GM23338 (cell line): ENCODE measurements at regions not wholly inside any gene's neighbourhood (a gene's known extent, or its start where the extent isn't known, plus 50 kb on each side); places are given as distances from the start of the nearest gene placed in this dataset.

Experiments used
- ATAC-seq: fragments of 200-7000 bp; cut with Tn5 transposase; 3 replicates; pipeline ENCODE4 v1.9.1; 2020
- DNase-seq: peaks from one replicate; pipeline ENCODE4 v3.0.0-alpha.2; 2015; ENCODE audit warnings: low spot score
- H2AFZ ChIP-seq: fragments of 200-600 bp; sonication (generic); 2 replicates; pipeline ENCODE4 v1.8.0; 2016; ENCODE audit warnings: antibody characterized with exemption, mild to moderate bottlenecking, moderate library complexity
- H3F3A ChIP-seq: fragments of 200-600 bp; sonication (generic); replicated peaks from 2 replicates; pipeline ENCODE4 v1.8.0; 2017; ENCODE audit warnings: antibody characterized with exemption, mixed run types, low read depth
- H3K27ac ChIP-seq: fragments of 200-600 bp; sonication (generic); 2 replicates; pipeline ENCODE4 v1.6.1; 2016; ENCODE audit warnings: low read depth
- H3K27me3 ChIP-seq: fragments of 200-600 bp; sonication (generic); 2 replicates; pipeline ENCODE4 v1.8.0; 2016; ENCODE audit warnings: mild to moderate bottlenecking, mixed run types, moderate library complexity; ENCODE audit not compliant: insufficient read depth
- H3K36me3 ChIP-seq: fragments of 200-600 bp; sonication (generic); 2 replicates; pipeline ENCODE4 v1.8.0; 2016; ENCODE audit warnings: mild to moderate bottlenecking; ENCODE audit not compliant: insufficient read depth
- H3K4me1 ChIP-seq: fragments of 200-600 bp; sonication (generic); 2 replicates; pipeline ENCODE4 v1.8.0; 2016; ENCODE audit warnings: mild to moderate bottlenecking, moderate library complexity; ENCODE audit not compliant: insufficient read depth
- H3K4me2 ChIP-seq: fragments of 200-600 bp; sonication (generic); 2 replicates; pipeline ENCODE4 v1.7.1; 2017; ENCODE audit warnings: mixed run types
- H3K4me3 ChIP-seq: fragments of 200-600 bp; sonication (generic); 2 replicates; pipeline ENCODE4 v1.6.1; 2016; ENCODE audit warnings: mixed run types
- H3K79me2 ChIP-seq: fragments of 200-600 bp; sonication (generic); replicated peaks from 2 replicates; pipeline ENCODE4 v1.8.0; 2017; ENCODE audit warnings: mild to moderate bottlenecking; ENCODE audit not compliant: insufficient read depth
- H3K9me2 ChIP-seq: fragments of 200-600 bp; sonication (generic); 2 replicates; pipeline ENCODE4 v1.8.0; 2017; ENCODE audit not compliant: insufficient read depth
- H4K20me1 ChIP-seq: fragments of 200-600 bp; sonication (generic); replicated peaks from 2 replicates; pipeline ENCODE4 v1.8.0; 2017; ENCODE audit warnings: mild to moderate bottlenecking; ENCODE audit not compliant: insufficient read depth
- H3K27ac Mint-ChIP-seq: 2 replicates; pipeline ENCODE4 v1.8.0; 2020; ENCODE audit warnings: inconsistent platforms, mild to moderate bottlenecking, moderate library complexity, mixed read lengths
- H3K27me3 Mint-ChIP-seq: 3 replicates; pipeline ENCODE4 v1.8.0; 2022; ENCODE audit warnings: low read depth, mild to moderate bottlenecking, moderate library complexity, mixed read lengths, inconsistent platforms; ENCODE audit not compliant: insufficient read depth, poor library complexity
- H3K36me3 Mint-ChIP-seq: 3 replicates; pipeline ENCODE4 v1.8.0; 2021; ENCODE audit warnings: low read depth, mild to moderate bottlenecking, inconsistent platforms, moderate library complexity, mixed read lengths
- H3K4me1 Mint-ChIP-seq: 3 replicates; pipeline ENCODE4 v1.8.0; 2020; ENCODE audit warnings: mild to moderate bottlenecking, inconsistent platforms, mixed read lengths
- H3K4me3 Mint-ChIP-seq: 3 replicates; pipeline ENCODE4 v1.8.0; 2021; ENCODE audit warnings: moderate library complexity, mild to moderate bottlenecking, inconsistent platforms, mixed read lengths
- H3K9me3 Mint-ChIP-seq: 3 replicates; pipeline ENCODE4 v1.8.0; 2020; ENCODE audit warnings: moderate library complexity, mild to moderate bottlenecking, inconsistent platforms, mixed read lengths
- CREB1 ChIP-seq: fragments of 250-450 bp; sonication (Bioruptor Pico); IDR thresholded peaks from 2 replicates; pipeline ENCODE4 v1.5.0; 2020; ENCODE audit warnings: low read depth, mild to moderate bottlenecking, moderate library complexity
- EZH2 ChIP-seq: fragments of 200-600 bp; sonication (generic); IDR thresholded peaks from one replicate; pipeline ENCODE4 v1.8.0; 2017; ENCODE audit warnings: antibody characterized with exemption, mild to moderate bottlenecking, low read depth; ENCODE audit not compliant: unreplicated experiment
- EZH2phosphoT487 ChIP-seq: fragments of 200-600 bp; sonication (generic); IDR thresholded peaks from one replicate; pipeline ENCODE4 v1.8.1; 2018; ENCODE audit warnings: antibody characterized with exemption; ENCODE audit not compliant: unreplicated experiment
- NANOG ChIP-seq: IDR thresholded peaks from 2 replicates; pipeline ENCODE4 v1.6.1; 2016; ENCODE audit warnings: antibody characterized with exemption, borderline replicate concordance
- POLR2AphosphoS5 ChIP-seq: IDR thresholded peaks from 2 replicates; pipeline ENCODE4 v1.6.1; 2016; ENCODE audit warnings: antibody characterized with exemption, low read depth
- STAT1 ChIP-seq: IDR thresholded peaks from one replicate; pipeline ENCODE4 v1.6.1; 2016; ENCODE audit warnings: antibody characterized with exemption; ENCODE audit not compliant: unreplicated experiment
- ZNF114 ChIP-seq: fragments of 250-450 bp; sonication (Bioruptor Pico); IDR thresholded peaks from 2 replicates; pipeline ENCODE4 v1.5.0; 2020; ENCODE audit warnings: mild to moderate bottlenecking, moderate library complexity
- ZNF331 ChIP-seq: fragments of 250-450 bp; sonication (Bioruptor Pico); IDR thresholded peaks from 2 replicates; pipeline ENCODE4 v1.5.0; 2020; ENCODE audit warnings: low read depth, mild to moderate bottlenecking, moderate library complexity
- TF ChIP-seq, protein P1 (sequence below): IDR thresholded peaks from one replicate; pipeline ENCODE4 v1.6.1; 2018; ENCODE audit warnings: antibody characterized with exemption; ENCODE audit not compliant: unreplicated experiment
- TF ChIP-seq, protein P2 (sequence below), 2 experiments: fragments of 200-600 bp in 1 of 2; sonication (generic) in 1 of 2; conservative IDR thresholded peaks; 2 replicates each; pipeline versions ENCODE4 v1.5.1 to v1.6.1; 2016 to 2017; ENCODE audit warnings: antibody characterized with exemption in 2 of 2, low read depth in 2 of 2, mild to moderate bottlenecking in 2 of 2, moderate library complexity in 1 of 2
- TF ChIP-seq, protein P3 (sequence below): fragments of 250-450 bp; sonication (Bioruptor Pico); IDR thresholded peaks from 2 replicates; pipeline ENCODE4 v1.5.0; 2020; ENCODE audit warnings: mild to moderate bottlenecking, moderate library complexity
- TF ChIP-seq, protein P4 (sequence below): IDR thresholded peaks from 2 replicates; pipeline ENCODE4 v1.6.1; 2016; ENCODE audit warnings: antibody characterized with exemption

DNA sequence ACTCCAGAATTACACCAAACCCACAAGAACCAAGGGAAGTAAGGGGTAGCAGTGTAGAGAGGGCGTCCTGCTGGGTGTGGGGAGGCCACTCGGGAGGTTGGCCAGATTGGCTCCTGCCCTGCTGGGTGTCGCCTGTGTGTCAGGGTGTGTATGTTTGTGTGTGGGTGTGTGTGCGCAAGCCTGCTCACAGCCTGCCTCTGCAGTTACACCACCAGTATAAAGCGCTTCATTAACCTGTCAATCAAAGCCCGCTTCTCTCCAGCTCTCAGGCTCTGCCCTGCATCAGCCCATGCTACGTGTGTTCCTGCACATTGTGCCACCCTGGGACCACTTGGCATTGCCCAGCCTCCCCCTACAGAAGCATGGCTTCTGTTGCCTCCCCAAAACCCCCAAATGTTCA is 83.3 kb upstream of the PAX2 start:
- Mint-ChIP-seq H3K27ac (no peak overlapping the region), H3K4me1 (peaks cover 28% of the 10 kb centered on the region), H3K27me3 (peaks cover 41% of the 10 kb centered on the region), H3K9me3 (no peaks in the 10 kb centered on the region; the same call in 2 of the 3 replicates), H3K4me3 (no peak overlapping the region), H3K36me3 (no peaks in the 10 kb centered on the region)
- DNase-seq, result no peak
- no peak for TF ChIP-seq ZNF114 (CRISPR knock-in tag)
- TF ChIP-seq, protein P1, sequence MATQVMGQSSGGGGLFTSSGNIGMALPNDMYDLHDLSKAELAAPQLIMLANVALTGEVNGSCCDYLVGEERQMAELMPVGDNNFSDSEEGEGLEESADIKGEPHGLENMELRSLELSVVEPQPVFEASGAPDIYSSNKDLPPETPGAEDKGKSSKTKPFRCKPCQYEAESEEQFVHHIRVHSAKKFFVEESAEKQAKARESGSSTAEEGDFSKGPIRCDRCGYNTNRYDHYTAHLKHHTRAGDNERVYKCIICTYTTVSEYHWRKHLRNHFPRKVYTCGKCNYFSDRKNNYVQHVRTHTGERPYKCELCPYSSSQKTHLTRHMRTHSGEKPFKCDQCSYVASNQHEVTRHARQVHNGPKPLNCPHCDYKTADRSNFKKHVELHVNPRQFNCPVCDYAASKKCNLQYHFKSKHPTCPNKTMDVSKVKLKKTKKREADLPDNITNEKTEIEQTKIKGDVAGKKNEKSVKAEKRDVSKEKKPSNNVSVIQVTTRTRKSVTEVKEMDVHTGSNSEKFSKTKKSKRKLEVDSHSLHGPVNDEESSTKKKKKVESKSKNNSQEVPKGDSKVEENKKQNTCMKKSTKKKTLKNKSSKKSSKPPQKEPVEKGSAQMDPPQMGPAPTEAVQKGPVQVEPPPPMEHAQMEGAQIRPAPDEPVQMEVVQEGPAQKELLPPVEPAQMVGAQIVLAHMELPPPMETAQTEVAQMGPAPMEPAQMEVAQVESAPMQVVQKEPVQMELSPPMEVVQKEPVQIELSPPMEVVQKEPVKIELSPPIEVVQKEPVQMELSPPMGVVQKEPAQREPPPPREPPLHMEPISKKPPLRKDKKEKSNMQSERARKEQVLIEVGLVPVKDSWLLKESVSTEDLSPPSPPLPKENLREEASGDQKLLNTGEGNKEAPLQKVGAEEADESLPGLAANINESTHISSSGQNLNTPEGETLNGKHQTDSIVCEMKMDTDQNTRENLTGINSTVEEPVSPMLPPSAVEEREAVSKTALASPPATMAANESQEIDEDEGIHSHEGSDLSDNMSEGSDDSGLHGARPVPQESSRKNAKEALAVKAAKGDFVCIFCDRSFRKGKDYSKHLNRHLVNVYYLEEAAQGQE, result no peak
- TF ChIP-seq STAT1, result no peak
- TF ChIP-seq, protein P2, sequence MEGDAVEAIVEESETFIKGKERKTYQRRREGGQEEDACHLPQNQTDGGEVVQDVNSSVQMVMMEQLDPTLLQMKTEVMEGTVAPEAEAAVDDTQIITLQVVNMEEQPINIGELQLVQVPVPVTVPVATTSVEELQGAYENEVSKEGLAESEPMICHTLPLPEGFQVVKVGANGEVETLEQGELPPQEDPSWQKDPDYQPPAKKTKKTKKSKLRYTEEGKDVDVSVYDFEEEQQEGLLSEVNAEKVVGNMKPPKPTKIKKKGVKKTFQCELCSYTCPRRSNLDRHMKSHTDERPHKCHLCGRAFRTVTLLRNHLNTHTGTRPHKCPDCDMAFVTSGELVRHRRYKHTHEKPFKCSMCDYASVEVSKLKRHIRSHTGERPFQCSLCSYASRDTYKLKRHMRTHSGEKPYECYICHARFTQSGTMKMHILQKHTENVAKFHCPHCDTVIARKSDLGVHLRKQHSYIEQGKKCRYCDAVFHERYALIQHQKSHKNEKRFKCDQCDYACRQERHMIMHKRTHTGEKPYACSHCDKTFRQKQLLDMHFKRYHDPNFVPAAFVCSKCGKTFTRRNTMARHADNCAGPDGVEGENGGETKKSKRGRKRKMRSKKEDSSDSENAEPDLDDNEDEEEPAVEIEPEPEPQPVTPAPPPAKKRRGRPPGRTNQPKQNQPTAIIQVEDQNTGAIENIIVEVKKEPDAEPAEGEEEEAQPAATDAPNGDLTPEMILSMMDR (conservative IDR thresholded peaks at IDR 0.05; ENCODE audit: low read depth in 2 of 2), result no peak
- TF ChIP-seq NANOG, result no peak
- TF ChIP-seq, protein P3, sequence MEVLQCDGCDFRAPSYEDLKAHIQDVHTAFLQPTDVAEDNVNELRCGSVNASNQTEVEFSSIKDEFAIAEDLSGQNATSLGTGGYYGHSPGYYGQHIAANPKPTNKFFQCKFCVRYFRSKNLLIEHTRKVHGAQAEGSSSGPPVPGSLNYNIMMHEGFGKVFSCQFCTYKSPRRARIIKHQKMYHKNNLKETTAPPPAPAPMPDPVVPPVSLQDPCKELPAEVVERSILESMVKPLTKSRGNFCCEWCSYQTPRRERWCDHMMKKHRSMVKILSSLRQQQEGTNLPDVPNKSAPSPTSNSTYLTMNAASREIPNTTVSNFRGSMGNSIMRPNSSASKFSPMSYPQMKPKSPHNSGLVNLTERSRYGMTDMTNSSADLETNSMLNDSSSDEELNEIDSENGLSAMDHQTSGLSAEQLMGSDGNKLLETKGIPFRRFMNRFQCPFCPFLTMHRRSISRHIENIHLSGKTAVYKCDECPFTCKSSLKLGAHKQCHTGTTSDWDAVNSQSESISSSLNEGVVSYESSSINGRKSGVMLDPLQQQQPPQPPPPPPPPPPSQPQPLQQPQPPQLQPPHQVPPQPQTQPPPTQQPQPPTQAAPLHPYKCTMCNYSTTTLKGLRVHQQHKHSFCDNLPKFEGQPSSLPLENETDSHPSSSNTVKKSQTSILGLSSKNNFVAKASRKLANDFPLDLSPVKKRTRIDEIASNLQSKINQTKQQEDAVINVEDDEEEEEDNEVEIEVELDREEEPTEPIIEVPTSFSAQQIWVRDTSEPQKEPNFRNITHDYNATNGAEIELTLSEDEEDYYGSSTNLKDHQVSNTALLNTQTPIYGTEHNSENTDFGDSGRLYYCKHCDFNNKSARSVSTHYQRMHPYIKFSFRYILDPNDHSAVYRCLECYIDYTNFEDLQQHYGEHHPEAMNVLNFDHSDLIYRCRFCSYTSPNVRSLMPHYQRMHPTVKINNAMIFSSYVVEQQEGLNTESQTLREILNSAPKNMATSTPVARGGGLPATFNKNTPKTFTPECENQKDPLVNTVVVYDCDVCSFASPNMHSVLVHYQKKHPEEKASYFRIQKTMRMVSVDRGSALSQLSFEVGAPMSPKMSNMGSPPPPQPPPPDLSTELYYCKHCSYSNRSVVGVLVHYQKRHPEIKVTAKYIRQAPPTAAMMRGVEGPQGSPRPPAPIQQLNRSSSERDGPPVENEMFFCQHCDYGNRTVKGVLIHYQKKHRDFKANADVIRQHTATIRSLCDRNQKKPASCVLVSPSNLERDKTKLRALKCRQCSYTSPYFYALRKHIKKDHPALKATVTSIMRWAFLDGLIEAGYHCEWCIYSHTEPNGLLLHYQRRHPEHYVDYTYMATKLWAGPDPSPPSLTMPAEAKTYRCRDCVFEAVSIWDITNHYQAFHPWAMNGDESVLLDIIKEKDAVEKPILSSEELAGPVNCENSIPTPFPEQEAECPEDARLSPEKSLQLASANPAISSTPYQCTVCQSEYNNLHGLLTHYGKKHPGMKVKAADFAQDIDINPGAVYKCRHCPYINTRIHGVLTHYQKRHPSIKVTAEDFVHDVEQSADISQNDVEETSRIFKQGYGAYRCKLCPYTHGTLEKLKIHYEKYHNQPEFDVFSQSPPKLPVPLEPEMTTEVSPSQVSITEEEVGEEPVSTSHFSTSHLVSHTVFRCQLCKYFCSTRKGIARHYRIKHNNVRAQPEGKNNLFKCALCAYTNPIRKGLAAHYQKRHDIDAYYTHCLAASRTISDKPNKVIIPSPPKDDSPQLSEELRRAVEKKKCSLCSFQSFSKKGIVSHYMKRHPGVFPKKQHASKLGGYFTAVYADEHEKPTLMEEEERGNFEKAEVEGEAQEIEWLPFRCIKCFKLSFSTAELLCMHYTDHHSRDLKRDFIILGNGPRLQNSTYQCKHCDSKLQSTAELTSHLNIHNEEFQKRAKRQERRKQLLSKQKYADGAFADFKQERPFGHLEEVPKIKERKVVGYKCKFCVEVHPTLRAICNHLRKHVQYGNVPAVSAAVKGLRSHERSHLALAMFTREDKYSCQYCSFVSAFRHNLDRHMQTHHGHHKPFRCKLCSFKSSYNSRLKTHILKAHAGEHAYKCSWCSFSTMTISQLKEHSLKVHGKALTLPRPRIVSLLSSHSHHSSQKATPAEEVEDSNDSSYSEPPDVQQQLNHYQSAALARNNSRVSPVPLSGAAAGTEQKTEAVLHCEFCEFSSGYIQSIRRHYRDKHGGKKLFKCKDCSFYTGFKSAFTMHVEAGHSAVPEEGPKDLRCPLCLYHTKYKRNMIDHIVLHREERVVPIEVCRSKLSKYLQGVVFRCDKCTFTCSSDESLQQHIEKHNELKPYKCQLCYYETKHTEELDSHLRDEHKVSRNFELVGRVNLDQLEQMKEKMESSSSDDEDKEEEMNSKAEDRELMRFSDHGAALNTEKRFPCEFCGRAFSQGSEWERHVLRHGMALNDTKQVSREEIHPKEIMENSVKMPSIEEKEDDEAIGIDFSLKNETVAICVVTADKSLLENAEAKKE, result no peak
- TF ChIP-seq, protein P4, sequence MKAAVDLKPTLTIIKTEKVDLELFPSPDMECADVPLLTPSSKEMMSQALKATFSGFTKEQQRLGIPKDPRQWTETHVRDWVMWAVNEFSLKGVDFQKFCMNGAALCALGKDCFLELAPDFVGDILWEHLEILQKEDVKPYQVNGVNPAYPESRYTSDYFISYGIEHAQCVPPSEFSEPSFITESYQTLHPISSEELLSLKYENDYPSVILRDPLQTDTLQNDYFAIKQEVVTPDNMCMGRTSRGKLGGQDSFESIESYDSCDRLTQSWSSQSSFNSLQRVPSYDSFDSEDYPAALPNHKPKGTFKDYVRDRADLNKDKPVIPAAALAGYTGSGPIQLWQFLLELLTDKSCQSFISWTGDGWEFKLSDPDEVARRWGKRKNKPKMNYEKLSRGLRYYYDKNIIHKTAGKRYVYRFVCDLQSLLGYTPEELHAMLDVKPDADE, result no peak
- no peak for TF ChIP-seq POLR2AphosphoS5
- TF ChIP-seq EZH2phosphoT487, result no peak
- TF ChIP-seq EZH2, result no peak
- no peak for TF ChIP-seq CREB1 (CRISPR knock-in tag)
- TF ChIP-seq ZNF331 (CRISPR knock-in tag), result no peak
- H3F3A ChIP-seq, result no peaks in the 10 kb centered on the region
- no peak overlapping the region for H2AFZ ChIP-seq
- H3K79me2 ChIP-seq, result no peaks in the 10 kb centered on the region
- H3K27ac ChIP-seq, result no peak overlapping the region
- H3K4me1 ChIP-seq, result peaks cover 19% of the 10 kb centered on the region; the same call in 1 of the 2 replicates
- H3K9me2 ChIP-seq, result no peaks in the 10 kb centered on the region
- no peak for ATAC-seq
- no peaks in the 10 kb centered on the region for H3K36me3 ChIP-seq
- peaks cover 79% of the 10 kb centered on the region for H3K27me3 ChIP-seq
- no peak overlapping the region for H3K4me2 ChIP-seq
- H4K20me1 ChIP-seq, result no peaks in the 10 kb centered on the region; the same call in 1 of the 2 replicates
- H3K4me3 ChIP-seq, result no peak overlapping the region
